Activated T-cell treated with anti-CD3 and anti-CD28 coated beads, Interleukin-2, amount 50 U/mL, for 1 hour (primary cell): ENCODE measurements at regions not wholly inside any gene's neighbourhood (a gene's known extent, or its start where the extent isn't known, plus 50 kb on each side); places are given as distances from the start of the nearest gene placed in this dataset.
"Not testable (repeated sequence)": the region's sequence is repeated elsewhere in the genome, so short reads cannot be mapped to it uniquely, and the experiment has no call there.

Experiments
- DNase-seq: peaks from one replicate; pipeline ENCODE4 v3.0.0-alpha.2; 2020

DNA sequence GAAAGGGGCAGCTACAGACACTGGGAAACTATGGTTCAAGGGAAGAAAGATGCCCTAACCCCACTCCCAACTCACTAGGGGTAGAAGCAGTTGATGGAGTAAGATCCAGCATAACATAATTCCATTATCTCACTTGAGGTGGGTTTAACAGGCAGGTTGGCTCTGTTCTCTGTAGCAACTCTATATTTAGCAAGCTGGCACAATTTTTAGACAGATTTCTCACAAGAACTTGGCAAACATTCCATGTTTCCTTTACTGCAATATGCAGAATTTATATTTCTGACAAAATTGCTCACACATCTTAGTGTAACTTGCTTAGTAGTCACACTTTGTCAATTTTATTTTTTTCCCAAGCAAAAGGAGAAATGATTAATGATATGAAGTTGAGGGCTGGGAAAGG, 475.4 kb downstream of the RMST start:
- DNase-seq = no peak

DNA sequence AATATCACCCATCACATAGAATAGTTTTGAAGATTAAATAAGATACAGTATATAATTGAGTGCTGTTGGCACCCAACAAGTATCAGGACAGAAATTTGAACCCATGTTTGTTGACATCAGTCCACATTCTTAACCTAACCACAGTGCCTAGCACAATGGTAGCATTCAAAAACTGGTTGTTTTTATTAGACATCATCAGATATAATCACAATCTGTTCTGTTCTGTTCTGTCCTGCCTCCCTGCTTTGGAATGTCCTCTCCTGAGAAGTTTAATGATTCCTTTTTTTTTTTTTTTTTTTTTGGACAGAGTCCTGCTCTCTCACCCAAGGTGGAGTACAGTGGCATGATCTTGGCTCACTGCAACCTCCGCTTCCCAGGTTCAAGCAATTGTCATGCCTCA, 476.6 kb downstream of the RMST start:
- DNase-seq = no peak

GRCh38 chr12:97940105-97940504, 477.5 kb downstream of the RMST start:
- no peak for DNase-seq

GRCh38 chr12:97940629-97941028, 478.0 kb downstream of the RMST start:
- no peak for DNase-seq

DNA sequence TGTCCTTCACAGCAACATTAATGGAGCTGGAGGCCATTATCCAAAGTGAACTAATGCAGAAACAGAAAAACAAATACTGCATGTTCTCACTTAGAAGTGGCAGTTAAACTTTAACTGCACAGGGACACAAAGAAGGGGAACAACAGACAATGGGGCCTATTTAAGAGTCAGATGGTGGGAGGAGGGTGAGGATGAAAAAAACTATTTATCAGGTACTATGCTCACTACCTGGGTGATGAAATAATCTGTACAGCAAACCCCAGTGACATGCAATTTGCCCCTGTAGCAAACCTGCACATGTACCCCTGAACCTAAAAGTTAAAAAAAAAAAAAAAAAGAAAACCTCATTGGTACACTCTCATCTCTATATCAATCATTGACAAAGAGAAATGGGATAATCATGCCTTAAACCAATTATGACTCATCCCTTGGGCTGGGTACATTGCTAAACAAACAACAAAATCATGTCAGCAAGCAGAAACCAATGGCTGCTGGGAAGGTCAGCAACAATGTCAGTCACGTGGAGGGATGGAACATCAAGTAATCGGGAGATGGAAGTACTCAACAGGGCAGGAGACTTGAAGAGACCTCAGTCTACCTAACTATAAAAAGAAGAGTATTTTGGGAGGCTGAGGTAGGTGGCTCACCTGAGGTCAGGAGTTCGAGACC, 479.2 kb downstream of the RMST start:
- DNase-seq = no peak

- DNase-seq = no peak
Measured at GRCh38 chr12:97943359-97943758, 480.8 kb downstream of the RMST start.

GRCh38 chr12:97944576-97944975, 482.0 kb downstream of the RMST start:
- DNase-seq = no peak

- DNase-seq = no peak
Measured at GRCh38 chr12:97946701-97947100, 484.1 kb downstream of the RMST start.

DNA sequence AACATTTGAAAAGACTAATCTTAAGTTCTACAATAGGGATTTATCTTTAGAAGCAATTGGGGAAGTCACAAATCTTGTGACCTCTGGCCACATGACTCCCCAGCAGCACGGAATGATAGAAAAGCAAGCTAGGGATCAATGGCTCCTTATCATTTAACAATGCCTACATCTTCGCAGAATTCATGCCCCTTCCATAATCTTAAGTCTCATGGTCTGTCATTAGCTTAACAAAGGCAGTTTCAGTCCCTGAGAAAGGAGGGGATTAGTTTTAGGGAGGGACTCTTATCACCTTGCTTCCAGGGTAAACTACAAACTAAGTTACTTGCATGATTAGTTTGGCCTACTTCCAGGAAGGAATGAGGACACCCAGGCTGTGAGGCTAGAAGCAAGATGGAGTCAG, 486.0 kb downstream of the RMST start:
- no peak for DNase-seq

DNA sequence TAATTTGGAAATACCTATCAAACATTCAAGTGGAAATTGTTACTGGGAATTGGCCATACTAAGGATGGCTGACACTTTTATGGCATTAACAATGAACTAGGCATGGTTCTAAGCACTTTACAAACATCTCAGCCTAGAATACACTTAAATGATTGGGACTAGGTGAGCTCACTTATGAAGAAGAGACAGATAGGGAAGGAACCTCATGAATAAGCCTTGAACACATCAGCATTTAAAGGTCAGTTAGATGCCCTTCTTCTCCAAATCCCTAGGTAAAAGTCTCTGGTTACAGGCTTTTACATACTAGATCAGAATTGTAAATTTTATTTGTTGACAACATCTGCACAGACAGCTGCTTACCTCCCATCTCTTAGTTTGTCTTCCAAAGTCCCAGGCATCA, 488.6 kb downstream of the RMST start:
- no peak for DNase-seq

DNA sequence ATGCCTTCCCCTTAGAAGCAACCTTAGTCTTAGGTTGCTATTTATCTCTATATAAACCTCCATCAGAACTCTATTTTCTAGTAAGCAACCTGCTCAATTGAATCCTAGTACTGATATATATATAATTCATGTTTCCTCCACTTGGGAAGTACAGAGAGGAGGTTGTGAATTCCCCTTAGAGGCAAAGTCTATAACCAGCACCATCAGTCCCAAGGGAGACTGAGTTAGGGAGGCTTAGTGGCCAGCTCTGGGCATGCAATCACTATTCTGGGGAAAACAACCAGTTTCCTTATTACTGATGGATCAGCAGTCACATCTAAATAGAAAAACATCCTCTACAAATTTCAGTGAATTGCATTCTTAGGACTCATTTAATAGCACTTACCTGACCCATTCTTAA, 489.1 kb downstream of the RMST start:
- DNase-seq = no peak

DNA sequence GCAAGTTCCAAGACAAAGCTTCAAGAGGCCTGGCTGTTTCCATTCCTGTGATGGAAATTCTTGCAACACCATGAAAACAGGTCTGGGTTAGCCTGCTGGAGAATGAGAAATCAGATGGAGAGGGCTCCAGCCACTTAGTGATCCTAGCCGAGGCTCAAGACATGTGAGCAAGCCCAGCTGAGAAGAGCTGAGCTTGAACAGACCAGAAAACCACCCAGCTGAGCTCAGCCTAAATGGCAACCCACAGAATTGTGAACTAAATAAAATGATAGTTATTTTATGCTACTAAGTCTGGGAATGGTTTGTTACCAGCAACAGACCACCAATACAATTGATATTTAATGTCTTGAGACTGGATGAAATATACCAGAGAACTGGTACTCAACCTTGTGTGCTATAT, 494.5 kb downstream of the RMST start:
- no peak for DNase-seq

DNA sequence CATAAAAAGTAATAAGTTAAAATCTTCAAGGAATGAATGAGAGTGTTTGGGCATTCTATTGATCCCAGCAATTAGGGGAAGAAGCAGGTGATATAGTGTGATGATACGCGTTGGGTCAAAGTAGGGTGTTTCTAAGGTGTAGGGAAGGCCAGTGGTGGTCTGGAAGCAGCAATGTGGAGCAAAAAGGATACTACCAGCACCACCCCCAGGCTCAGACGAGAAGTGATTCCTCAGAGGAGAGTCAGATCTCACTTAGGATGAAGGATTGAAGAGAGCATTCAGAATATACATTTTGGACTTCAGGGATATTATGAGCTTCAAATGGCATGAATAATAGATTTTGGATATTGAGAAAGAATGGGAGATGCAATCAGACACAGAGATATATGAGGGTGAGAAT, 497.6 kb downstream of the RMST start:
- no peak for DNase-seq

DNA sequence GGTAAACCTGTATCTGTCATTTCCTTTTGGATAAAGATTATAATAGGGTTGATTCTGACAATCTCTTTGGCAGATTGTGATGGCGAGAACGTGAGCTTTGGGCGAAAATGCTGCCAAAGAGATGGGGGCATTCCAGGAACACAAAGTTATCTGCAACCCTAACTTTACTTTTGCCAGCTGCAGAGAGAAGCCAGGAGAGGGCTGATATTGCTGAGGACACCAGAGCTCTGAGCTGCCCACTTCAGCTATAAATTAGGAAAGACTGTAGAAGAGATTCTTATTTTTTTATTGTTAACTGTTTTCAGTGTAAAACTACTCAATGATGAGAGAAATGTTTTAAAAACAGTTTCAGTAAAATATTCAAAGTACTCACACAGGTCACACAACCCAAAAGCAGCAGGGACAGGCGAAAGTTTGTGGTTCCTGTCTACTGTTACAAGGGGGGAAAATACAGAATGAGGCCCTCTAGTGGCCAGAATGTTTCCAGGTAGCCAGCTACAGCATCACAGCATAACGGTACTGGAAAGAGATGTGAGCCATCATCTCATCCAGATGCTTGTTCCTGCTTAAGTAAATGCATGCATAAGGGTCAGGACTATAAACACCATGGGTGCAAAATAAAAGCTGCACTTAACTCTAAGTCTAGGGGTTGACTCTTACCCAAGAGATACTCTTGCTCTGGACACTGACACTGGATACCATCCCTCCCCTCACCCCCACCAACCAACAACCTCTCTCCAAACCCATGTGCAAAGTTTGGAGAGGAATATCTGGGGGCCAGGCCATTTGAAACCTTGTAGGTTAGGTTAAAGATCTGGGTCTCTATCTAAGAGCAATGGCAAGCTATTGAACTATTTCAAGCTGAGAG, 498.4 kb downstream of the RMST start:
- no peak for DNase-seq

DNA sequence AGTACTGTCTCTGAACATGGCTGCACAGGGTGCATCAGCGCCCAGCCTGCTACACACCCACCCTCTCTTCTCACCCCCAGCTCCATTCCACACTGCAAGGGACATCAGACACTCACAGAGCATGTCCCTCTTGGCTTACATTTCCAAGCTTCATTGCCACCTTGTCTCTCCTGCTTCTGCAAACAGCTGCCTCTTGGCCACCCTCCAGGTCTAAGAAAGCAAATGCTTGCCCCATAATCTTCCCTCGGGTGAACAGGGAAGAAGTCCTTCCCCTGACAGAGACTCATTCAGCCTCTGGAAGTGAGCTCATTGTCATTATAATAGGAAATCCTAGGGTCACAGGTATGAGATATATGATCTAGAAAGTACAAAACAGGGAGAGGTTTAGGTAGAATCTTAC, 505.2 kb downstream of the RMST start:
- no peak for DNase-seq

DNA sequence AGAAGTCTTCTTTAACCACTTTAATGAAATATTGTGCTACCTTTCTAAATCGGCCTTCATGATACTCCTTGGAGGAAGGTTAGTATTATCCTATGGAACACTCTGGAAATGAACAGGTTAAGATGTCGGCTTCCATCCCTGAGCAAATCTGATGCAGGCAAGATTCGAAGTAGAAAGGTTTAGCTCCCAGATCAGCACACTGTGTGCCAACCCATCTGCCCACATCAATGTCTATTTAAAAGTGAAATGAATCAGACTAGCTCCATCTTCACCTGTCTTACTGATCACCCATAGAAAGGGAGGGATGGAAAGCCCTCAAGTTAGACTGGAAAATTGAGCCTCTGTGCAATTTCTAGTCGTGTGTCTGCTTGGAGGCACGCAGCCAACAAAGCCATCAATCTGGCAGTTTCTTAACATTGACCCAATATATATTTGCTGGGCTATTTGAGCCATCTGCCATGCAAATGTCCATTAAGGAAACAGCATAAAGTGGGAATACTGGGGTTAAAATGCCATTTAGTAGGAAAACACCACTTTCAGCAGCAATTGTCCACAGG, 506.1 kb downstream of the RMST start:
- DNase-seq = no peak

GRCh38 chr12:97977870-97978405, 515.3 kb downstream of the RMST start:
- no peak for DNase-seq

DNA sequence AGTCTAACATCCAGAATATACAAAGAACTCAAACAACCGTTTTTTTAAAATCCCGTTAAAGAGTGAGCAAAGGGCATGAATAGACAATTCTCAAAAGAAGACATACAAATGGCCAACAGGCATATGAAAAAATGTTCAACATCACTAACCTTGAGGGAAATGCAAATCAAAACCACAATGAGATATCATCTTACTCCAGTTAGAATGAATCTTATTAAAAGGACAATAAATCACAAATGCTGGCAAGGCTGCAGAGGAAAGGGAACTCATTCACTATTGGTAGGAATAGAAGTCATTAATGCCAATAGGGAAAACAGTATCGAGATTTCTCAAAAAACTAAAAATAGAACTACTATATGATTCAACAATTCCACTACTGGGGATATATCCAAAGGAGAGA, 520.1 kb downstream of the RMST start:
- no peak for DNase-seq

DNA sequence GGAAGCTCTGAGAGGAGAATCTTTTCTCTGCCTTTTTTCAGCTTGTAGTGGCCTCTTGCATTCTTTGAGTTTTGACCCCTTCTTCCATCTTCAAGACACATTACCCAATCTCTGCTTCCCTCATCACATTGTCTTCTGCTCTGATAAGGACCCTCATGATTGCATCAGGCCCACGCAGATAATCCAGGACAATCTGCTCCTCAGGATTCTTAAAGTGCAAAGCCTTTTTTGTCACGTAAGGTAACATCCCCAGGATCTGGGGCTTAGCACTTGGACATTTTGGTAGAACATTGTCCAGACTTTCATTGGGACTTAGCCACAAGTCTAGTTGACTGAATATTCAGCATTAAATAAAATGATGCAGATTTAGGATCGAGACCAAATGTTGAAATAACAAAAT, 521.2 kb downstream of the RMST start:
- no peak for DNase-seq

GRCh38 chr12:97984436-97984835, 521.8 kb downstream of the RMST start:
- DNase-seq = no peak

DNA sequence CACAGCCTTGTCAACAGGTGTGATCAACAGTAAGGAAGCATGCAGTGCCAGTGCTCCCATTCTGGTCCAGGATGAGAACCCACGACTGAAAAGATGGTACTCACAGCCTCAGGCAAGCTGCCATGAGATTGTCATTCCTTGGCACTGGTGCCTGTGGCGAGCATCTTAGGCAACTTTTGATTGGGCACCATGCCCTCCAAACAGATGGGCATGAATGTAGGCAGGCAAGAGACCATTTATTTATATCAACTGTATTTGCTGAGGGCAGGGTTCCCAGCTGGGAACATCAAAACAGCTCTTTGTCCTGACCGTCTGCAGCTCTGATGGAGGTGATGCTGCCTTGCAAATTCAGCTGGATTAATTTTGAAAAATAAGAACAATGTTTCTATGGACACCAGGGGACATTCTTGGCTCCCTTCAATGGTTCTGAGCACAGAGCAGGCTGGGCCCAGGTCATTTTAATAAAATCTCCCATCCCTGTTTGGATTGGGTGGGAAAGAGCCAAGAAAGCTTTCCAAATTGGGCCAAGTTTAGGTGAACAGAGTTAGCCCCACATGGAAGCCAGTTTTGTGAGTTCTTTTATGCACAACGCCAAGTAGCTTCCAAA, 522.5 kb downstream of the RMST start:
- DNase-seq = no peak

- no peak for DNase-seq
Measured at GRCh38 chr12:97985834-97986233, 523.2 kb downstream of the RMST start.

- not testable (repeated sequence) for DNase-seq
Measured at GRCh38 chr12:97988588-97988987, 526.0 kb downstream of the RMST start.
